H1 (cell line): ENCODE measurements at regions not wholly inside any gene's neighbourhood (a gene's known extent, or its start where the extent isn't known, plus 50 kb on each side); places are given as distances from the start of the nearest gene placed in this dataset.

ENCODE experiments used
- CTCF ChIA-PET: fragments of 300-600 bp; sonication (Branson Sonifier 250); formaldehyde crosslinking; loops from one replicate; lab custom pipeline; 2021; ENCODE audit not compliant: partially characterized antibody; lab: Charles Lee
- POLR2A ChIA-PET: fragments of 300-600 bp; sonication (Branson Sonifier 250); formaldehyde crosslinking; loops from one replicate; lab custom pipeline; 2021; ENCODE audit warnings: inconsistent platforms; ENCODE audit not compliant: partially characterized antibody; lab: Charles Lee
- DNase-seq, 2 experiments: peaks; one replicate each; pipeline versions ENCODE4 v3.0.0 to v3.0.0-alpha.2; 2010 to 2022; ENCODE audit warnings: low spot score in 2 of 2, low read depth in 1 of 2, mixed read lengths in 1 of 2
- FAIRE-seq: peaks from 2 replicates; lab custom pipeline; 2011; peaks lifted over from hg19 to GRCh38; lab: Jason Lieb, UNC
- H2AFZ ChIP-seq: 2 replicates; pipeline ENCODE4 v1.8.1; 2012; ENCODE audit warnings: low read length, inconsistent platforms
- H2AK5ac ChIP-seq: 2 replicates; pipeline ENCODE4 v1.6.1; 2013; ENCODE audit warnings: low read depth, low read length
- H2BK120ac ChIP-seq: replicated peaks from 2 replicates; pipeline ENCODE3; 2013; ENCODE audit warnings: low read depth, low read length, inconsistent platforms
- H2BK12ac ChIP-seq: 2 replicates; pipeline ENCODE4 v1.6.1; 2013; ENCODE audit warnings: low read depth, low read length
- H2BK15ac ChIP-seq: 2 replicates; pipeline ENCODE4 v1.6.1; 2013; ENCODE audit warnings: low read length
- H2BK20ac ChIP-seq: 2 replicates; pipeline ENCODE4 v1.6.1; 2013; ENCODE audit warnings: low read length
- H2BK5ac ChIP-seq: 2 replicates; pipeline ENCODE4 v1.6.1; 2013; ENCODE audit warnings: low read depth, low read length
- H3K14ac ChIP-seq: 2 replicates; pipeline ENCODE4 v1.6.1; 2013; ENCODE audit warnings: inconsistent platforms; ENCODE audit not compliant: insufficient read length
- H3K18ac ChIP-seq: 2 replicates; pipeline ENCODE4 v1.6.1; 2013; ENCODE audit warnings: low read length; ENCODE audit errors: extremely low read depth
- H3K23ac ChIP-seq: 2 replicates; pipeline ENCODE4 v1.6.1; 2013; ENCODE audit warnings: inconsistent platforms; ENCODE audit not compliant: insufficient read length
- H3K23me2 ChIP-seq: 2 replicates; pipeline ENCODE4 v1.6.1; 2013; ENCODE audit warnings: low read depth, low read length
- H3K27ac ChIP-seq: 2 replicates; pipeline ENCODE4 v1.6.1; 2011; ENCODE audit warnings: low read depth, low read length, inconsistent platforms
- H3K27me3 ChIP-seq, 4 experiments: replicated peaks in 1 of 4; 1 replicate in 1 of 4; 2 replicates in 3 of 4; pipeline versions ENCODE4 v1.6.1 to v1.8.1; 2011 to 2013; ENCODE audit warnings: low read length in 3 of 4, mild to moderate bottlenecking in 3 of 4, inconsistent platforms in 2 of 4, mixed read lengths in 2 of 4, moderate library complexity in 1 of 4; ENCODE audit not compliant: control insufficient read depth in 3 of 4, insufficient read depth in 3 of 4; ENCODE audit errors: extremely low read depth in 1 of 4
- H3K36me3 ChIP-seq, 4 experiments: 2 replicates each; pipeline versions ENCODE4 v1.6.1 to v1.8.1; 2011 to 2013; ENCODE audit warnings: mild to moderate bottlenecking in 4 of 4, low read length in 3 of 4, moderate library complexity in 2 of 4, control low read depth in 1 of 4, inconsistent platforms in 1 of 4; ENCODE audit not compliant: insufficient read depth in 4 of 4, control insufficient read depth in 2 of 4
- H3K4ac ChIP-seq: replicated peaks from 2 replicates; pipeline ENCODE3; 2013; ENCODE audit warnings: low read length, low read depth, mixed read lengths, inconsistent platforms; ENCODE audit not compliant: insufficient read length
- H3K4me1 ChIP-seq, 4 experiments: replicated peaks in 1 of 4; 1 replicate in 1 of 4; 2 replicates in 3 of 4; pipeline versions ENCODE4 v1.6.1 to v1.8.1; 2011 to 2013; ENCODE audit warnings: low read length in 3 of 4, inconsistent platforms in 2 of 4, mixed read lengths in 1 of 4; ENCODE audit not compliant: insufficient read depth in 4 of 4, control insufficient read depth in 3 of 4
- H3K4me2 ChIP-seq, 2 experiments: 2 replicates each; pipeline versions ENCODE4 v1.6.1 to v1.8.1; 2011 to 2013; ENCODE audit warnings: low read depth in 2 of 2, low read length in 2 of 2, control low read depth in 1 of 2, inconsistent platforms in 1 of 2, mild to moderate bottlenecking in 1 of 2; ENCODE audit not compliant: insufficient read depth in 1 of 2
- H3K4me3 ChIP-seq, 4 experiments: fragments of 200-600, 300-600 bp in 1 of 4; sonication (generic), shearing (Covaris generic), sonication (Bioruptor Twin) in 1 of 4; 2 replicates each; pipeline versions ENCODE4 v1.5.1 to v1.8.1; 2011 to 2016; ENCODE audit warnings: low read length in 4 of 4, low read depth in 3 of 4, control low read depth in 2 of 4, inconsistent platforms in 2 of 4, mild to moderate bottlenecking in 2 of 4, mixed read lengths in 1 of 4, moderate library complexity in 1 of 4; ENCODE audit not compliant: insufficient read depth in 2 of 4; ENCODE audit errors: extremely low read depth in 1 of 4
- H3K56ac ChIP-seq: replicated peaks from 2 replicates; pipeline ENCODE3; 2013; ENCODE audit warnings: low read depth, mild to moderate bottlenecking, mixed read lengths, low read length, inconsistent platforms; ENCODE audit not compliant: insufficient read length
- H3K79me1 ChIP-seq: 2 replicates; pipeline ENCODE4 v1.6.1; 2013; ENCODE audit warnings: low read depth, low read length, control low read depth
- H3K79me2 ChIP-seq, 2 experiments: 2 replicates each; pipeline versions ENCODE4 v1.6.1 to v1.8.1; 2012 to 2013; ENCODE audit warnings: low read length in 2 of 2, mild to moderate bottlenecking in 2 of 2, inconsistent platforms in 1 of 2; ENCODE audit not compliant: insufficient read depth in 2 of 2, control insufficient read depth in 1 of 2
- H3K9ac ChIP-seq, 4 experiments: replicated peaks in 1 of 4; 1 replicate in 1 of 4; 2 replicates in 3 of 4; pipeline versions ENCODE4 v1.6.1 to v1.8.1; 2011 to 2013; ENCODE audit warnings: low read depth in 3 of 4, low read length in 3 of 4, control low read depth in 2 of 4, mild to moderate bottlenecking in 2 of 4, moderate library complexity in 2 of 4, inconsistent platforms in 1 of 4; ENCODE audit errors: extremely low read depth in 1 of 4
- H3K9me3 ChIP-seq, 2 experiments: 2 replicates each; pipeline versions ENCODE4 v1.6.1 to v1.8.1; 2012 to 2013; ENCODE audit warnings: mild to moderate bottlenecking in 2 of 2, moderate library complexity in 2 of 2, control low read depth in 1 of 2, inconsistent platforms in 1 of 2, low read depth in 1 of 2, low read length in 1 of 2, mixed read lengths in 1 of 2; ENCODE audit not compliant: insufficient read depth in 2 of 2
- H4K20me1 ChIP-seq, 2 experiments: replicated peaks in 1 of 2; 2 replicates each; pipeline versions ENCODE3 to v1.8.1; 2011 to 2013; ENCODE audit warnings: inconsistent platforms in 2 of 2, low read length in 2 of 2, mild to moderate bottlenecking in 1 of 2; ENCODE audit not compliant: insufficient read depth in 2 of 2, control insufficient read depth in 1 of 2
- H4K5ac ChIP-seq: 2 replicates; pipeline ENCODE4 v1.6.1; 2013; ENCODE audit warnings: low read length, low read depth, mixed read lengths, inconsistent platforms; ENCODE audit not compliant: insufficient read length
- H4K8ac ChIP-seq: 2 replicates; pipeline ENCODE4 v1.8.0; 2013; ENCODE audit warnings: mild to moderate bottlenecking, moderate library complexity, low read length, inconsistent platforms; ENCODE audit not compliant: insufficient read depth; ENCODE audit errors: extremely low read depth
- H4K91ac ChIP-seq: replicated peaks from 2 replicates; pipeline ENCODE3; 2013; ENCODE audit warnings: low read length, mixed read lengths, inconsistent platforms; ENCODE audit not compliant: insufficient read length
- CBX5 ChIP-seq: fragments of 300-800, 300-1000 bp; sonication (generic); IDR thresholded peaks from 2 replicates; pipeline ENCODE4 v1.7.1; 2016; ENCODE audit warnings: antibody characterized with exemption, low read length, low read depth
- E2F6 ChIP-seq: IDR thresholded peaks from 2 replicates; pipeline ENCODE4 v1.6.1; 2012; ENCODE audit warnings: inconsistent platforms
- FOSL1 ChIP-seq: IDR thresholded peaks from 2 replicates; pipeline ENCODE4 v1.6.1; 2011; ENCODE audit warnings: mild to moderate bottlenecking, low read depth, low read length, moderate library complexity; ENCODE audit not compliant: insufficient read depth
- GTF2F1 ChIP-seq: IDR thresholded peaks from 2 replicates; pipeline ENCODE4 v1.6.1; 2012; ENCODE audit warnings: low read depth, low read length, improper control_type of control experiment, borderline replicate concordance
- HDAC6 ChIP-seq: IDR thresholded peaks from one replicate; pipeline ENCODE4 v1.7.1; 2012; ENCODE audit warnings: low read depth, mild to moderate bottlenecking, inconsistent platforms, low read length, moderate library complexity
- KDM1A ChIP-seq: fragments of 200-600, 300-600 bp; sonication (generic); IDR thresholded peaks from 2 replicates; pipeline ENCODE4 v1.7.1; 2016; ENCODE audit warnings: mild to moderate bottlenecking, low read length, borderline replicate concordance
- NANOG ChIP-seq: IDR thresholded peaks from 2 replicates; pipeline ENCODE4 v1.6.1; 2011; ENCODE audit warnings: low read length, low read depth, mild to moderate bottlenecking, inconsistent platforms; ENCODE audit not compliant: insufficient read depth, poor library complexity, severe bottlenecking
- PHF8 ChIP-seq: fragments of 200-600 bp; sonication (generic); conservative IDR thresholded peaks from 2 replicates; pipeline ENCODE4 v1.7.1; 2012; ENCODE audit warnings: low read depth, mild to moderate bottlenecking, inconsistent platforms, low read length, moderate library complexity
- POU5F1 ChIP-seq: IDR thresholded peaks from 2 replicates; pipeline ENCODE4 v1.6.1; 2011; ENCODE audit warnings: low read depth, mild to moderate bottlenecking, low read length, moderate library complexity
- RAD21 ChIP-seq, 2 experiments: IDR thresholded peaks in 1 of 2; conservative IDR thresholded peaks in 1 of 2; 2 replicates each; pipeline ENCODE4 v1.6.1; 2011; ENCODE audit warnings: low read depth in 2 of 2, low read length in 2 of 2, improper control_type of control experiment in 1 of 2, inconsistent platforms in 1 of 2, mild to moderate bottlenecking in 1 of 2, moderate library complexity in 1 of 2
- SP1 ChIP-seq: IDR thresholded peaks from 2 replicates; pipeline ENCODE4 v1.6.1; 2011; ENCODE audit warnings: low read depth, low read length
- SRF ChIP-seq: IDR thresholded peaks from 2 replicates; pipeline ENCODE4 v1.6.1; 2011; ENCODE audit warnings: mild to moderate bottlenecking, low read depth, low read length, moderate library complexity
- TAF7 ChIP-seq: optimal IDR thresholded peaks from 2 replicates; pipeline ENCODE3; 2011; ENCODE audit warnings: low read depth, mild to moderate bottlenecking, inconsistent platforms, low read length, moderate library complexity, borderline replicate concordance
- WGBS, 2 experiments: shearing (Covaris generic) in 1 of 2; methylation state at CpG; one replicate each; pipeline versions ENCODE4 v1.1.6 to v1.1.7; 2013 to 2015; ENCODE audit warnings: low lambda C conversion rate in 2 of 2, mixed read lengths in 2 of 2, inconsistent platforms in 1 of 2, low coverage in 1 of 2, missing lambda C conversion rate in 1 of 2; ENCODE audit not compliant: insufficient replicate concordance in 2 of 2, insufficient coverage in 1 of 2, insufficient read length in 1 of 2; ENCODE audit errors: extremely low coverage in 1 of 2, missing lambda C conversion rate in 1 of 2; 5-methylcytosine and 5-hydroxymethylcytosine counted together

GRCh38 chr19:28868836-28869235, 344.1 kb downstream of the UQCRFS1 start:
- H2AFZ ChIP-seq: no peak overlapping the region; the same call in 1 of the 2 replicates
- H4K5ac ChIP-seq: no peak overlapping the region
- H2BK12ac ChIP-seq: peak overlapping the region; percentile 56; the same call in 1 of the 2 replicates
- no peak for DNase-seq
- H3K27me3 ChIP-seq: no peaks in the 10 kb centered on the region
- WGBS, 2 experiments: 91% methylated on average over 9 of the region's 9 CpGs; no CpG with 5 or more reads in 1 of the 2 experiments
- H3K4me3 ChIP-seq: no peak overlapping the region
- peak overlapping the region; percentile 36; the same call in 1 of the 2 replicates for H2BK5ac ChIP-seq
- H3K23ac ChIP-seq: no peak overlapping the region
- no peaks in the 10 kb centered on the region for H4K20me1 ChIP-seq
- peak overlapping the region; percentile 45 for H4K91ac ChIP-seq
- no peak overlapping the region for H3K4ac ChIP-seq
- CTCF ChIA-PET: no interaction called here
- H3K4me1 ChIP-seq: no peaks in the 10 kb centered on the region; a peak in 1 of 7 replicates
- no peak overlapping the region for H3K9ac ChIP-seq
- H2AK5ac ChIP-seq: peak overlapping the region; percentile 69; the same call in 1 of the 2 replicates
- peak overlapping the region; percentile 9 for H2BK20ac ChIP-seq
- peak overlapping the region; percentile 48; the same call in 1 of the 2 replicates for H2BK15ac ChIP-seq
- H3K9me3 ChIP-seq: no peaks in the 10 kb centered on the region; a peak in 1 of 4 replicates
- POLR2A ChIA-PET: interaction anchor here (0.7 kb wide), 1 partner anchor 629 kb away, joined by 3 read pairs; no protein-coding TSS in a partner anchor
- no peak overlapping the region for H4K8ac ChIP-seq
- H3K56ac ChIP-seq: no peak overlapping the region
- no peaks in the 10 kb centered on the region for H3K36me3 ChIP-seq
- 0 out of 2 replicates have a peak overlapping the region, but pooled peaks have one; percentile 20 for H3K27ac ChIP-seq
- H3K23me2 ChIP-seq: no peaks in the 10 kb centered on the region
- no peak overlapping the region for H3K18ac ChIP-seq
- no peak overlapping the region for H3K4me2 ChIP-seq
- H3K79me1 ChIP-seq: no peaks in the 10 kb centered on the region
- no peaks in the 10 kb centered on the region for H3K79me2 ChIP-seq
- no peak for FAIRE-seq
- H2BK120ac ChIP-seq: no peak overlapping the region
- no peak overlapping the region for H3K14ac ChIP-seq
- TF ChIP-seq FOSL1: no peak
- TF ChIP-seq SP1: no peak
- TF ChIP-seq POU5F1: no peak
- no peak for TF ChIP-seq HDAC6
- TF ChIP-seq E2F6: no peak
- TF ChIP-seq TAF7: no peak
- no peak for TF ChIP-seq CBX5
- no peak for TF ChIP-seq GTF2F1
- no peak for TF ChIP-seq NANOG
- TF ChIP-seq PHF8: no peak
- no peak for TF ChIP-seq KDM1A
- no peak for TF ChIP-seq SRF
- TF ChIP-seq RAD21 (IDR thresholded peaks at IDR 0.05 in 1 of 2, conservative IDR thresholded peaks at IDR 0.05 in 1 of 2; ENCODE audit: low read depth in 2 of 2, low read length in 2 of 2): no peak
